ENCODE measurements at regions not wholly inside any gene's neighbourhood (a gene's known extent, or its start where the extent isn't known, plus 50 kb on each side); places are given as distances from the start of the nearest gene placed in this dataset.

- no peaks in the 10 kb centered on the region for H3K36me3 ChIP-seq
- no peaks in the 10 kb centered on the region for H3K4me1 ChIP-seq
- no peak overlapping the region for H3K4me3 ChIP-seq
- H3K9me3 ChIP-seq (replicated peaks): no peaks in the 10 kb centered on the region
- no peaks in the 10 kb centered on the region for H3K27me3 ChIP-seq
- no peak for DNase-seq
- no peak overlapping the region for H3K27ac ChIP-seq
Measured at GRCh38 chr1:90386899-90387720, 330.0 kb downstream of the BARHL2 start.

DNA sequence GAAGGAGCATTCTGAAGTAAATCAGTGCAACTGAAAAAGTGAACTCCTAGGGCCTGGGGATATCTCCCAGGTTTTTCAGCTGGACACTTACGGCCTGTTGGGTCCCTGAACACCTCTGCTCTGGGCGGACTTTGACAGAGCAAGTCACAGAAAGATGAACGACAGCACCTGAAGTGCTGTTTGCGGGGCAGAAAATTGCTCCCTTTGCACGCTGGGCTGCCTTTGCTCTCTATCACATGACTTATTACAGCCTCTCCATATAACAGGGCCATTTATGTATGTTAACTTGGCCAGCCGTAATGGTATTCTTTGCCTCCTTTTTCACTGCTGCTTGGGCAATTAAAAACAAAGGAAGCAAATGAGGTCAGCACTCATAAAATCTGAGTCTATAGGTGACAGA is 332.9 kb downstream of the BARHL2 start:
- H3K4me1 ChIP-seq: no peaks in the 10 kb centered on the region
- no peaks in the 10 kb centered on the region for H3K27me3 ChIP-seq
- no peaks in the 10 kb centered on the region for H3K36me3 ChIP-seq
- H3K27ac ChIP-seq: no peak overlapping the region
- no peak overlapping the region for H3K4me3 ChIP-seq
- no peaks in the 10 kb centered on the region for H3K9me3 ChIP-seq (replicated peaks)
- no peak for DNase-seq

DNA sequence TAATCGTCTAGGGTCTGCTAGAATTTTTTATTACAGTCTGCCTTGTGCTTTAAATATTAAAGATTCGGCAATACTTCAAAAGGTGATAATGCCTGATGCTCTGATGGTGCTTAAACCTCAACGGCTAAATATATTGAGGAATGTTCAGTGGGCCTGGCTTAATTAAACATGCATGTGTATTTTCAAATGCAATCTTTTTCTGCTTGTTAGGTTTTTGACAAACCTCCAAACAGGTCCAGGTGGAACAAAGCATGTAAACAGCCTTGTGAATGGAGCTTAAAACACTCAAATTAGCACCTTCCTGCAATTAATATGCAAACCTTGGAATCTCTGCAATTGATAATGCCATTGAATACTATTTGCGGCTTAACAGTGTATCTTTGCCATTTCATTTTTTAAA is 334.9 kb downstream of the BARHL2 start:
- DNase-seq: no peak
- H3K9me3 ChIP-seq (replicated peaks): no peaks in the 10 kb centered on the region
- H3K27me3 ChIP-seq: no peaks in the 10 kb centered on the region
- H3K36me3 ChIP-seq: no peaks in the 10 kb centered on the region
- H3K4me3 ChIP-seq: no peak overlapping the region
- no peaks in the 10 kb centered on the region for H3K4me1 ChIP-seq
- H3K27ac ChIP-seq: no peak overlapping the region

- no peak for DNase-seq
- Histone ChIP-seq H3K4me3 (no peak overlapping the region), H3K27ac (no peak overlapping the region), H3K4me1 (no peaks in the 10 kb centered on the region), H3K27me3 (no peaks in the 10 kb centered on the region), H3K9me3 (replicated peaks) (no peaks in the 10 kb centered on the region), H3K36me3 (no peaks in the 10 kb centered on the region)
Measured at GRCh38 chr1:90381598-90381997, 335.5 kb downstream of the BARHL2 start.

DNA sequence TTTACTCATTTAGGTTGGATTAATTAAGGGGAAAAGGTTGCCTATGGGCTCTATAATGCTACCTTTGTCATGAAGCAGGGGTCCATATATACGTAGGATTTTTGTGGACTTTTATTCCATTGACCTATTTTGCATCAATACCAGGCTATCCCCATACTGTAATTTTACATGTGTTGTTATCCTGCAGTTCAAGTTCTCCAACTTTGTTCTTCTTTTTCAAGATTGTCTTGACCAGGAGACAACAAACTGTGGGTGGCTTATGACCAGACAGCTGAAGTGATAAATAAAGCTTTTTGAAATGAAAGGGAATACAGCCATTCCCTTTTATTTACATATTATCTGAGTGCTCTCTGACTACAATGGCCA is 345.7 kb downstream of the BARHL2 start:
- Histone ChIP-seq H3K36me3 (no peaks in the 10 kb centered on the region), H3K4me1 (peaks cover 11% of the 10 kb centered on the region), H3K27me3 (no peaks in the 10 kb centered on the region), H3K27ac (peak overlapping the region; percentile 8; the same call in 1 of the 2 replicates), H3K4me3 (no peak overlapping the region), H3K9me3 (replicated peaks) (no peaks in the 10 kb centered on the region)
- peak in 1 of 2 experiments; percentile 10 for DNase-seq

- DNase-seq: peak; percentile 27 to 77
- H3K27me3 ChIP-seq: no peaks in the 10 kb centered on the region
- peak overlapping the region; percentile 8; the same call in 1 of the 2 replicates for H3K27ac ChIP-seq
- no peaks in the 10 kb centered on the region for H3K36me3 ChIP-seq
- no peaks in the 10 kb centered on the region for H3K9me3 ChIP-seq (replicated peaks)
- peaks cover 11% of the 10 kb centered on the region for H3K4me1 ChIP-seq
- no peak overlapping the region for H3K4me3 ChIP-seq
Measured at GRCh38 chr1:90370686-90371447, 346.2 kb downstream of the BARHL2 start.

DNA sequence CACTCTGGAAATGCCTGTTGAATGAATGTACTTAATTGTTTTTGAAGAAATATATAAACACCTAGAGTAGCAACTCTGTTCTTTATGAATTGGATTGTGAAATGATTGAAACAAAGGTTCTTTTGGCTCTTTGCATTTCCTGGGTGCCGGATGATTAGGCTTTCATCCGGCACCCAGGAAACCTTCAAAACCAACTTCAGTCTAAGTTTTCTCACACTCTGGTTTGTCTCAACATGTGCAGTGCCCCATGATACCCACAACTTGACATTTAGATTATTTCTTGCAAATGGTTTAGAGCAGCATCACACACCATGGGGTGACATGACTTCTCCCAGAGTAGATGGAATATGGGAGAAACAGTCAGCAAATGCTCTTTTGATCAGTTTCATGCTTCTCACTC is 354.9 kb downstream of the BARHL2 start:
- H3K36me3 ChIP-seq: no peaks in the 10 kb centered on the region
- no peaks in the 10 kb centered on the region for H3K27me3 ChIP-seq
- H3K4me1 ChIP-seq: no peaks in the 10 kb centered on the region
- H3K9me3 ChIP-seq (replicated peaks): no peaks in the 10 kb centered on the region
- DNase-seq: no peak
- no peak overlapping the region for H3K27ac ChIP-seq
- no peak overlapping the region for H3K4me3 ChIP-seq

- Histone ChIP-seq H3K27ac (no peak overlapping the region), H3K27me3 (no peaks in the 10 kb centered on the region), H3K4me1 (no peaks in the 10 kb centered on the region), H3K36me3 (no peaks in the 10 kb centered on the region), H3K4me3 (no peak overlapping the region), H3K9me3 (replicated peaks) (0 out of 2 replicates have a peak, but pooled peaks cover 2% of the 10 kb centered on the region)
- no peak for DNase-seq
Measured at GRCh38 chr1:90361026-90361425, 356.1 kb downstream of the BARHL2 start.

- no peaks in the 10 kb centered on the region for H3K4me1 ChIP-seq
- no peak overlapping the region for H3K4me3 ChIP-seq
- H3K36me3 ChIP-seq: no peaks in the 10 kb centered on the region
- no peak for DNase-seq
- H3K27me3 ChIP-seq: no peaks in the 10 kb centered on the region
- H3K27ac ChIP-seq: no peak overlapping the region
- H3K9me3 ChIP-seq (replicated peaks): 0 out of 2 replicates have a peak, but pooled peaks cover 2% of the 10 kb centered on the region
Measured at GRCh38 chr1:90359994-90360393, 357.1 kb downstream of the BARHL2 start.

- Histone ChIP-seq H3K27ac (no peak overlapping the region), H3K27me3 (no peaks in the 10 kb centered on the region), H3K4me3 (no peak overlapping the region), H3K9me3 (replicated peaks) (0 out of 2 replicates have a peak, but pooled peaks cover 2% of the 10 kb centered on the region), H3K36me3 (no peaks in the 10 kb centered on the region), H3K4me1 (no peaks in the 10 kb centered on the region)
- DNase-seq: no peak
Measured at GRCh38 chr1:90358448-90358847, 358.7 kb downstream of the BARHL2 start.

DNA sequence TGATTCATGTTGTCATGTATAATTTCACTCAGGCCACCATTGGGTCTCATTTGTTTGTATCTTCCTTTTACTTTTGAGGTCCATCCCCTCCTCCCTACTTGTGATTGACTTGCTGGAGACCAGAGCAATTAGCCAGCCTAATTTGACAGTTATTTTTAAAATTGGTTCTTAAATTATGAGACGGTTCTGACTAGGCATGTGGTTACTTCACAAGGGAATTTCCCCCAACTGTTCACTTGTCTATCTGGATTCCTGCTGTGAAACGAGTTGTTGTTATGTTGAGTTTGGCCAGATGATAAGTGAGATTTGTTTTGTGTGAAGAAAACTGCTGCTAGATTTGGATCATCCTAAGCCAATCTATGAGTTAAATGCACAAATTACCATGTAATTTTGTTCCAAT is 359.1 kb downstream of the BARHL2 start:
- H3K9me3 ChIP-seq (replicated peaks): 0 out of 2 replicates have a peak, but pooled peaks cover 2% of the 10 kb centered on the region
- H3K4me3 ChIP-seq: no peak overlapping the region
- no peaks in the 10 kb centered on the region for H3K27me3 ChIP-seq
- H3K4me1 ChIP-seq: no peaks in the 10 kb centered on the region
- no peak overlapping the region for H3K27ac ChIP-seq
- no peak for DNase-seq
- no peaks in the 10 kb centered on the region for H3K36me3 ChIP-seq

DNA sequence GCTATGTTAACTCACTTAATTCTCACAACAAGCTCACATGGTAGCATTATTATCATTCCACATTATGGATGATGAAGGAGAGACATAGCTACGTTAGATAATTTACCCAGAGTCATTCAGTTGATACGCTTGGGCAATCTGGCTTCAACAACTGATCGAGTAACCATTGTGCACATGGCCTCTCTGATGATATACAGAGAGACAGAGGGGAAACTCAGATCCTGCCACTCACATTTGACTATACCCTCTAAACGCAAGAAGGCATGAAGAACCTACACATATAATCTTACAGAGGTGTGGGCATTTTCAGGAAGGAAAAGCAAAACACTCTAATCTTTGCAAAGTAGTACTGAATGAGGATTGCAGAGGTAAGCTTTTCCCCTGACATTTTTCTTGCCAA is 360.1 kb downstream of the BARHL2 start:
- DNase-seq: no peak
- Histone ChIP-seq H3K27ac (no peak overlapping the region), H3K36me3 (no peaks in the 10 kb centered on the region), H3K27me3 (no peaks in the 10 kb centered on the region), H3K4me3 (no peak overlapping the region), H3K4me1 (no peaks in the 10 kb centered on the region), H3K9me3 (replicated peaks) (0 out of 2 replicates have a peak, but pooled peaks cover 2% of the 10 kb centered on the region)

GRCh38 chr1:90356101-90356500 is 361.0 kb downstream of the BARHL2 start:
- Histone ChIP-seq H3K4me3 (no peak overlapping the region), H3K9me3 (replicated peaks) (0 out of 2 replicates have a peak, but pooled peaks cover 2% of the 10 kb centered on the region), H3K4me1 (no peaks in the 10 kb centered on the region), H3K27me3 (no peaks in the 10 kb centered on the region), H3K27ac (no peak overlapping the region), H3K36me3 (no peaks in the 10 kb centered on the region)
- DNase-seq: no peak

GRCh38 chr1:90354704-90355103 is 359.8 kb downstream of the ZNF326 start:
- Histone ChIP-seq H3K9me3 (replicated peaks) (0 out of 2 replicates have a peak, but pooled peaks cover 2% of the 10 kb centered on the region), H3K4me1 (no peaks in the 10 kb centered on the region), H3K4me3 (no peak overlapping the region), H3K27ac (no peak overlapping the region), H3K27me3 (no peaks in the 10 kb centered on the region), H3K36me3 (no peaks in the 10 kb centered on the region)
- no peak for DNase-seq

DNA sequence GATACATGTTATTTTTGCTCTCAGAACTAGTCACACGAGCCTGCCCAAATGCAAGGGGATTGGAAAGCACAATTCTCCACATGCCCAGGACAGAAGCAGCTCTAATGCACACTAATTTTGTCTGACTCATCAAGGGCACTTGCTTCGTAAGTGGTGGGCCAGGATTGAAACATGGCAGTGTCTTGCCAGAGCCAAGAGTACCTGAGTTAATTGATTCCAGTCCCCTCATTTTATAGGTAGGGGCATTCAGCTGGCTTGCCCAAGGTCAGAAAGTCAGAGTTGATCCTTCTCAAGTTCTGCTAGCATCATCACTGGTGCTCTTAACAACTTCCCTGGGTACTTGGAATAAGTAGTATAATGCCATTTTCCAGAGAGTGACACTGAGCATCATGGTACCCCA is 356.1 kb downstream of the ZNF326 start:
- H3K9me3 ChIP-seq (replicated peaks): no peaks in the 10 kb centered on the region
- no peaks in the 10 kb centered on the region for H3K4me1 ChIP-seq
- DNase-seq: no peak
- no peaks in the 10 kb centered on the region for H3K27me3 ChIP-seq
- H3K36me3 ChIP-seq: no peaks in the 10 kb centered on the region
- no peak overlapping the region for H3K4me3 ChIP-seq
- H3K27ac ChIP-seq: no peak overlapping the region

Data from SJCRH30 (cell line).